Thoracic aorta (tissue), 2 donors: ENCODE measurements at regions not wholly inside any gene's neighbourhood (a gene's known extent, or its start where the extent isn't known, plus 50 kb on each side); places are given as distances from the start of the nearest gene placed in this dataset.

ENCODE experiments used
- ATAC-seq: fragments of 150-250 bp; one replicate; pipeline ENCODE4 v1.8.0; 2017; ENCODE audit warnings: low read depth; ENCODE audit not compliant: insufficient number of reproducible peaks, low FRiP score
- DNase-seq: peaks from one replicate; pipeline ENCODE4 v3.0.0-alpha.2; 2020; ENCODE audit warnings: low spot score
- H3K27ac ChIP-seq, 2 donors: fragments of 200-600 bp; sonication (generic); 1 replicate in 1 of 2; 2 replicates in 1 of 2; pipeline ENCODE4 v1.5.1; 2016; ENCODE audit warnings: mild to moderate bottlenecking in 2 of 2, moderate library complexity in 2 of 2
- H3K27me3 ChIP-seq: fragments of 200-600 bp; sonication (generic); replicated peaks from 2 replicates; pipeline ENCODE4 v1.6.0; 2016; ENCODE audit warnings: mild to moderate bottlenecking; ENCODE audit not compliant: insufficient read depth
- H3K36me3 ChIP-seq: fragments of 200-600 bp; sonication (generic); one replicate; pipeline ENCODE4 v1.5.1; 2016
- H3K4me1 ChIP-seq, 2 donors: fragments of 200-600 bp; sonication (generic); 1 replicate in 1 of 2; 2 replicates in 1 of 2; pipeline versions ENCODE4 v1.5.1 to v1.6.0; 2016; ENCODE audit warnings: low read depth in 2 of 2, mild to moderate bottlenecking in 1 of 2; ENCODE audit not compliant: control insufficient read depth in 1 of 2
- H3K4me3 ChIP-seq: fragments of 200-600 bp; sonication (generic); 2 replicates; pipeline ENCODE4 v1.5.1; 2016; ENCODE audit warnings: mild to moderate bottlenecking
- H3K9me3 ChIP-seq: fragments of 200-600 bp; sonication (generic); 2 replicates; pipeline ENCODE4 v1.5.1; 2016
- TF ChIP-seq, protein P1 (sequence below): fragments of 200-600 bp; sonication (generic); IDR thresholded peaks from one replicate; pipeline ENCODE4 v1.5.1; 2019; ENCODE audit warnings: antibody characterized with exemption

DNA sequence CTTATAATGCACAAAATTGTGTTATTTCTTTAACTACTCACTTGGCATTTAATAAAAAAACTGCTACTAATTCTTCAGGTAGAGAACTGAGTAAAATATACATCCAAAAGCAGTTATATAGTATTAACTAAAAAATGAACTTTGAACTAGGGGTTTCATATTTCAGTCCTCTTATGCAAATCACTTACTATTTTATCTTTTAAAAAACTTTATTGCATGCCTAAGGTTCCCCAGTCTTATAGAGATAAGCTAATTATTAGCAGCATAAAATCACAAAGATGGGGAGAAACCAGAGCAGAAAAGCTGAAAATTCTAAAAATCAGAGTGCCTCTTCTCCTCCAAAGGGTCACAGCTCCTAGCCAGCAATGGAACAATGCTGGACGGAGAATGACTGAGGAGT is 228.0 kb downstream of the CALCRL start:
- DNase-seq (no peak), ATAC-seq (no peak)
- no peaks in the 10 kb centered on the region for H3K4me1 ChIP-seq
- no peaks in the 10 kb centered on the region for H3K27me3 ChIP-seq
- H3K4me3 ChIP-seq = no peak overlapping the region
- no peak overlapping the region for H3K27ac ChIP-seq
- TF ChIP-seq, protein P1, sequence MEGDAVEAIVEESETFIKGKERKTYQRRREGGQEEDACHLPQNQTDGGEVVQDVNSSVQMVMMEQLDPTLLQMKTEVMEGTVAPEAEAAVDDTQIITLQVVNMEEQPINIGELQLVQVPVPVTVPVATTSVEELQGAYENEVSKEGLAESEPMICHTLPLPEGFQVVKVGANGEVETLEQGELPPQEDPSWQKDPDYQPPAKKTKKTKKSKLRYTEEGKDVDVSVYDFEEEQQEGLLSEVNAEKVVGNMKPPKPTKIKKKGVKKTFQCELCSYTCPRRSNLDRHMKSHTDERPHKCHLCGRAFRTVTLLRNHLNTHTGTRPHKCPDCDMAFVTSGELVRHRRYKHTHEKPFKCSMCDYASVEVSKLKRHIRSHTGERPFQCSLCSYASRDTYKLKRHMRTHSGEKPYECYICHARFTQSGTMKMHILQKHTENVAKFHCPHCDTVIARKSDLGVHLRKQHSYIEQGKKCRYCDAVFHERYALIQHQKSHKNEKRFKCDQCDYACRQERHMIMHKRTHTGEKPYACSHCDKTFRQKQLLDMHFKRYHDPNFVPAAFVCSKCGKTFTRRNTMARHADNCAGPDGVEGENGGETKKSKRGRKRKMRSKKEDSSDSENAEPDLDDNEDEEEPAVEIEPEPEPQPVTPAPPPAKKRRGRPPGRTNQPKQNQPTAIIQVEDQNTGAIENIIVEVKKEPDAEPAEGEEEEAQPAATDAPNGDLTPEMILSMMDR = no peak
- H3K9me3 ChIP-seq = no peaks in the 10 kb centered on the region
- H3K36me3 ChIP-seq = no peaks in the 10 kb centered on the region

DNA sequence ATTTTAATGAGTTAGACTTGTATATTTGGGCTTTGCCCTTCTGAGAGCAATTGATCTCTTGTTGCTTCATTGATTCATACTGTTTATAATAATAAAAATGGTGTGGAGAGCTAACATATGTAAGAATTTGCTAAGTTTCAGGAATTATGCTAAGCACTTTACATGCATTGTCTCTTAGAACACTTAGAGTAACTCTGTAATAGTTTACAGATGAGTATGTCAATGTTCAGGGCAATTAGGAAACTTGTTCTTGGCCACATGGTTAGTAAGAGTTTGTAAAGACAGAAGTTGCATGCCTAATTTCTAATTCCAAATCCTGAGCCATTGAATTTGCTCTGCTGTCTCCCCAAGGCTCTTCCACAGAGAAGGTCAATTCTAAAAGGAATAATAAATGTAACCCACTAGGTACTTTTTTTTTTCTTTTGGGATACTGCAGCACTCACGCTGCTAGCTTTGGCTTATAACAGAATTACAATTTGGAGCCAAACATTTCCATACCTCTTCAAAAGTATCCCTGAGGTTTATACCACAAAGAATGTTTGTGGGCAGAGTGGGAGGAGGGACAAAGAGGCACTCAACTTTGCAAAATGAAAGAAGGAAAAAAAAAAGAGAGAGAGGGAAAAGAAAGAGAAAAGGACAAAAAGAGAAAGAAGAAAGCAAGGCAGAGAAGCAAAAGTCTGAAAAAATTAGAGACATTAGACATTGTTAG is 232.4 kb downstream of the CALCRL start:
- no peaks in the 10 kb centered on the region for H3K27me3 ChIP-seq
- ATAC-seq (no peak), DNase-seq (no peak)
- H3K27ac ChIP-seq = no peak overlapping the region
- H3K9me3 ChIP-seq = peaks cover 10% of the 10 kb centered on the region
- H3K4me1 ChIP-seq = no peaks in the 10 kb centered on the region
- TF ChIP-seq, protein P1 = no peak
- H3K36me3 ChIP-seq = no peaks in the 10 kb centered on the region
- no peak overlapping the region for H3K4me3 ChIP-seq

DNA sequence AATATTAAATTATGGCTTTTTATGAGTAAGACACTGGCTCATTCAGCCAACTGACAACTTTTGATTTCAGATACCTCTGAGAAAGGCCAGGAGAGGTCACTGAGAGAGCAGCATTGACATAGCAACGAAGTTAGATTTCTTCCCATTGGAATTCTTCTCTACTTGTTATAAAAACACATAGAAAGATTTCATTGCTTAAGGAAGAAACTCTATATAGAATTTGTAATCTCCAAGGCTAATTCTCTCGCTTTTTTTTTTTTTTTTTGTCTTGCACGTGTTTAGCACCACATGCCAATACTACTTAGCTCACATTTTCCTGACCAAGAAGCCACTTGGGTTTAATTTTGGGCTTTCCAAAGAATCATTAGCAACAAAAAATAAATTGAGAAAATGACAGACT is 233.7 kb downstream of the CALCRL start:
- TF ChIP-seq, protein P1 = no peak
- Histone ChIP-seq H3K4me3 (no peak overlapping the region), H3K27me3 (no peaks in the 10 kb centered on the region), H3K36me3 (no peaks in the 10 kb centered on the region), H3K4me1 (no peaks in the 10 kb centered on the region), H3K9me3 (peaks cover 10% of the 10 kb centered on the region), H3K27ac (no peak overlapping the region)
- DNase-seq (no peak), ATAC-seq (no peak)

DNA sequence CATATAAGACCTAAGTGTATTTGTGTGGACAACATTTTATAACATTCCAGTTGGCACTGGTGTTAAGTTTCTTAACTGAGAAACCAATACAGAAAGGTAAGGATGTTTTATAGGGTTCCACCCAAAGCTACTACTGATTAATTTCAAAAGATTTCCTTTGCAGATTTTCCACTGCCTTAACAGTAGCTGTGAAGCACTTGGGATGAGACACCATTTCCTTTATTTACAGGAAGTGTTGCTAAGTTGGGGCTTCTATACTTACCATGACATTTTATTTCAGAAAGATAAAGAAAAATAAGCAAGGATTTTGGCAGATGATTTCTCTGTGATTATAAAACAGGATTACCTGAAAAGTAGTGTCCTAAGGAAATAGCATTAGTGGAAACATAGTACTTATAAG is 234.3 kb downstream of the CALCRL start:
- Histone ChIP-seq H3K4me1 (no peaks in the 10 kb centered on the region), H3K27me3 (no peaks in the 10 kb centered on the region), H3K4me3 (no peak overlapping the region), H3K27ac (no peak overlapping the region), H3K36me3 (no peaks in the 10 kb centered on the region), H3K9me3 (peaks cover 10% of the 10 kb centered on the region)
- ATAC-seq (no peak), DNase-seq (no peak)
- TF ChIP-seq, protein P1 = no peak

DNA sequence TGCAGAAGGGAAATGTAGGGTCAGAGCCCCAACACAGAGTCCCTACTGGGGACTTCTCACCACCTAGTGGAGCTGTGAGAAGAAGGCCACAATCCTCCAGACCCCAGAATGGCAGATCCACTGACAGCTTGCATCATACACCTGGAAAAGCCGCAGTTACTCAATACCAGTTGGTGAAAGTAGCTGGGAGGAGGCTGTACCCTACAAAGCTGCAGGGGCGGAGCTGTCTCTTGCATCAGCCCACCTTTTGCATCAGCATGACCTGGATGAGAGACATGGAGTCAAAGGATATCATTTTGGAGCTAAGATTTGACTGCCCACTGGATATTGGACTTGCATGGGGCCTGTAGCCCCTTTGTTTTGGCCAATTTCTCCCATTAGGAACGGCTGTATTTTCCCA is 237.3 kb downstream of the CALCRL start:
- TF ChIP-seq, protein P1 = no peak
- DNase-seq = no peak
- no peak for ATAC-seq
- peaks cover 10% of the 10 kb centered on the region for H3K9me3 ChIP-seq
- H3K36me3 ChIP-seq = no peaks in the 10 kb centered on the region
- H3K27ac ChIP-seq = no peak overlapping the region
- H3K27me3 ChIP-seq = no peaks in the 10 kb centered on the region
- no peak overlapping the region for H3K4me3 ChIP-seq
- no peaks in the 10 kb centered on the region for H3K4me1 ChIP-seq
